NB4 (cell line): ENCODE measurements at regions not wholly inside any gene's neighbourhood (a gene's known extent, or its start where the extent isn't known, plus 50 kb on each side); places are given as distances from the start of the nearest gene placed in this dataset.

ENCODE experiments used
- DNase-seq: peaks from one replicate; pipeline ENCODE4 v3.0.0; 2010; ENCODE audit warnings: low read depth
- H3K4me3 ChIP-seq: one replicate; pipeline ENCODE4 v1.5.1; 2011; ENCODE audit warnings: mild to moderate bottlenecking, low read depth, low read length, moderate library complexity
- CTCF ChIP-seq: IDR thresholded peaks from one replicate; pipeline ENCODE4 v1.5.1; 2012; ENCODE audit warnings: low read depth, low read length
- MAX ChIP-seq: IDR thresholded peaks from 2 replicates; pipeline ENCODE4 v1.6.1; 2011; ENCODE audit warnings: low read depth, low read length
- MYC ChIP-seq: IDR thresholded peaks from 2 replicates; pipeline ENCODE4 v1.6.1; 2011; ENCODE audit warnings: low read depth, low read length
- POLR2A ChIP-seq: IDR thresholded peaks from 2 replicates; pipeline ENCODE4 v1.6.1; 2011; ENCODE audit warnings: mild to moderate bottlenecking; ENCODE audit not compliant: insufficient read length; ENCODE audit errors: extremely low read depth

GRCh38 chr13:55761986-55762385 is 1378.7 kb upstream of the PRR20A start:
- TF ChIP-seq MAX (no peak), CTCF (no peak), MYC (no peak), POLR2A (no peak)
- H3K4me3 ChIP-seq: no peak overlapping the region
- DNase-seq: no peak

GRCh38 chr13:55777612-55778011 is 1363.1 kb upstream of the PRR20A start:
- H3K4me3 ChIP-seq: no peak overlapping the region
- DNase-seq: no peak
- TF ChIP-seq MYC (no peak), MAX (no peak), POLR2A (no peak), CTCF (no peak)

GRCh38 chr13:55783841-55784240 is 1356.9 kb upstream of the PRR20A start:
- no peak for DNase-seq
- TF ChIP-seq POLR2A (no peak), MYC (no peak), CTCF (no peak), MAX (no peak)
- H3K4me3 ChIP-seq: no peak overlapping the region

- no peak for DNase-seq
- TF ChIP-seq MAX (no peak), POLR2A (no peak), CTCF (no peak), MYC (no peak)
- no peak overlapping the region for H3K4me3 ChIP-seq
Measured at GRCh38 chr13:55788548-55788947, 1352.2 kb upstream of the PRR20A start.

- H3K4me3 ChIP-seq: no peak overlapping the region
- DNase-seq: no peak
- TF ChIP-seq CTCF: no peak
- no peak for TF ChIP-seq MYC
- no peak for TF ChIP-seq POLR2A
- no peak for TF ChIP-seq MAX
Measured at GRCh38 chr13:55792544-55793193, 1348.0 kb upstream of the PRR20A start.

GRCh38 chr13:55815458-55816033 is 1325.2 kb upstream of the PRR20A start:
- TF ChIP-seq CTCF: no peak
- 0 out of 2 replicates have a peak, but pooled peaks have one; percentile 25 for TF ChIP-seq MYC
- no peak overlapping the region for H3K4me3 ChIP-seq
- peak; percentile 73 for DNase-seq
